ENCODE measurements at regions not wholly inside any gene's neighbourhood (a gene's known extent, or its start where the extent isn't known, plus 50 kb on each side); places are given as distances from the start of the nearest gene placed in this dataset.

DNA sequence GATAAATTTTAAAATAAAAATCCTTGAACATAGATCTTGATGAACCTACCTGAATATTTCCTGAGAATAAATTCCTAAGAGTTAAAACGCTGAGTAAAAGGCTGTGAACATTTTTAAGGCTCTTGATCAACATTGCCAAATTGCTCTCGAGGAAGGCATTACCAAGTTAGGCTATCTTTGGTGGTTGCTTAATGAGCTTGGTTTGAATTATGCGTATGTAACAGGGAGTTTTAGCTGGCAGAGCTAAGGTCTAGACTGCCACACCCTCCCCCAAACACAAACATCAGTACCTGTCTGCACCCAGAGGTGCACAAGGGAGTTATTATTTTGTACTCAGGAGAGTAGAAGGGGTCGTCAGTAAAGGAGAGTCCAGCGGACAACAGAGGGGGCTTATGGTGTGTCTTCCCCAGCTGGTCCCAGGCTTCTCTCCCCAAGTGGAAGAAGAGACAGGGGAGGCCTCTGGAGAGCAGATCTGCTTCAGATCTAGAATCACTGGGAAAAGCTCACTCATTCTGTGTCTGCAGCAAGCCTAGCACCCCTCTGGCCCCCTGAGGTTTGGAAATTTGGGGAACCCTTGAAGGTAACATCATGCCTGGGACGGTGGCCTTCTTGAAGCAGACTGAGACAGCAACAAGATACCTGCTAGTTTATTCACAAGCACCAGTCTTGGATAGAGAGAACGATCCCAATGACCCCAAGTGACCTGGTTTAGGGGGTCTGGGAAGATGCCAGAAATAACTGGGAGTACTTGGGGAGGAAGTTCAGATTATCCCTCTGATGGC lies 197.2 kb upstream of the ID2 start:
- ChIA-PET POLR2A (no interaction called here), CTCF (interaction anchor here (1.0 to 1.6 kb wide), 3 partner anchors 9 to 1058 kb away, joined by 3 to 5 read pairs (median 3); no protein-coding TSS in a partner anchor)
- TF ChIP-seq, protein P1, sequence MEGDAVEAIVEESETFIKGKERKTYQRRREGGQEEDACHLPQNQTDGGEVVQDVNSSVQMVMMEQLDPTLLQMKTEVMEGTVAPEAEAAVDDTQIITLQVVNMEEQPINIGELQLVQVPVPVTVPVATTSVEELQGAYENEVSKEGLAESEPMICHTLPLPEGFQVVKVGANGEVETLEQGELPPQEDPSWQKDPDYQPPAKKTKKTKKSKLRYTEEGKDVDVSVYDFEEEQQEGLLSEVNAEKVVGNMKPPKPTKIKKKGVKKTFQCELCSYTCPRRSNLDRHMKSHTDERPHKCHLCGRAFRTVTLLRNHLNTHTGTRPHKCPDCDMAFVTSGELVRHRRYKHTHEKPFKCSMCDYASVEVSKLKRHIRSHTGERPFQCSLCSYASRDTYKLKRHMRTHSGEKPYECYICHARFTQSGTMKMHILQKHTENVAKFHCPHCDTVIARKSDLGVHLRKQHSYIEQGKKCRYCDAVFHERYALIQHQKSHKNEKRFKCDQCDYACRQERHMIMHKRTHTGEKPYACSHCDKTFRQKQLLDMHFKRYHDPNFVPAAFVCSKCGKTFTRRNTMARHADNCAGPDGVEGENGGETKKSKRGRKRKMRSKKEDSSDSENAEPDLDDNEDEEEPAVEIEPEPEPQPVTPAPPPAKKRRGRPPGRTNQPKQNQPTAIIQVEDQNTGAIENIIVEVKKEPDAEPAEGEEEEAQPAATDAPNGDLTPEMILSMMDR (IDR thresholded peaks at IDR 0.05; ENCODE audit: control extremely low read depth, extremely low read depth, low read depth, missing control alignments) = no peak
- DNase-seq (ENCODE audit: extremely low spot score) = no peak

- CTCF ChIA-PET = interaction anchor here (1.3 to 1.6 kb wide), 2 partner anchors 8 to 1059 kb away, joined by 3 to 5 read pairs; no protein-coding TSS in a partner anchor
- POLR2A ChIA-PET = no interaction called here
These were observed 196.1 kb upstream of the ID2 start for GRCh38 chr2:8485736-8486135.

DNA sequence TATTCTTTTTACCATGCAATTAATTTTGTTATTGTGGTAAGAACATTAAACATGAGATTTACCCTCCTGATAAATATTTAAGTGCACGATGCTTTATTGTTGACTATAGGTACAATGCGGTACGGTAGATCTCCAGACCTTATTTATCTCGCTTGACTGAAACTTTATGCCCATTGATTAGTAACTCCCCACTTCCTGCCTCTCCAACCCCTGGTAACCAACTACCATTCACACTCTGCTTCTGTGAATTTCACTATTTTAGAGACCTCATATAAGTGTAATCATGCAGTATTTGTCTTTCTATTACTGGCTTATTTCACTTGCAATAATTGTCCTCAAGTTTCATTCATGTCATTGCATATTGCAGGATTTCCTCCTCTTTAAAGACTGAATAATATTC lies 195.7 kb upstream of the ID2 start:
- no peak for DNase-seq (ENCODE audit: extremely low spot score)
- POLR2A ChIA-PET = no interaction called here
- CTCF ChIA-PET = no interaction called here
- TF ChIP-seq, protein P1 (IDR thresholded peaks at IDR 0.05; ENCODE audit: control extremely low read depth, extremely low read depth, low read depth, missing control alignments) = no peak

More at GRCh38 chr2:8485736-8486135, 196.1 kb upstream of the ID2 start:
- DNase-seq (ENCODE audit: extremely low spot score) = no peak
- TF ChIP-seq, protein P1 (IDR thresholded peaks at IDR 0.05; ENCODE audit: control extremely low read depth, extremely low read depth, low read depth, missing control alignments) = no peak

DNA sequence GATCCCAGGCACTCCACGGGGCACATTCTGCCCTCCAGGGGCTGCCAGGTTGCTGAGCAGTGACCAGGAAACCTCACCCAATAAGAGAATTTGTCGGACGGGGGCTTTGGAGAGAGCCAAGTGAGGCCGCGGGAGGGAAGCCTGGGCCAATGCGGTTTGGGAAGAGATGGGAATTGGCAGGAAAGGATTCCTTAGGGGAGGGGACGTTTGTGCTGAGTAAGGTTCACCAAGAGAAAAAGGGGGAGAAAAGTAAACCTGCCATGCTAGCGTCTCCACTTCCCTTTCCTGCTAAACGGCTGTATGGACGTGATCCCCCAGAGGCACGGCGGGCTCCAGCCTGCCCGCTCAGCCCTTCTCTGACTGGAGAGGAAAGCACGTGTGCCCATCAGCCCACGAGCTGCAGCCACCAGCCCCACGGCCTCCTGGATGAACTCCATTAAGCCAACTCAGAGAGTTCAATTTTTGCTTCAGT lies 194.4 kb upstream of the ID2 start:
- TF ChIP-seq, protein P1 (IDR thresholded peaks at IDR 0.05; ENCODE audit: control extremely low read depth, extremely low read depth, low read depth, missing control alignments) = no peak
- DNase-seq (ENCODE audit: extremely low spot score) = no peak
- CTCF ChIA-PET = no interaction called here
- POLR2A ChIA-PET = no interaction called here

GRCh38 chr2:8488001-8488738 lies 193.7 kb upstream of the ID2 start:
- POLR2A ChIA-PET = no interaction called here
- DNase-seq (ENCODE audit: extremely low spot score) = peak; percentile 80
- CTCF ChIA-PET = interaction anchor here (1.1 to 1.8 kb wide), 5 partner anchors 10 to 394 kb away, joined by 3 to 6 read pairs (median 3); no protein-coding TSS in a partner anchor
- TF ChIP-seq, protein P1 (IDR thresholded peaks at IDR 0.05; ENCODE audit: control extremely low read depth, extremely low read depth, low read depth, missing control alignments) = no peak

DNA sequence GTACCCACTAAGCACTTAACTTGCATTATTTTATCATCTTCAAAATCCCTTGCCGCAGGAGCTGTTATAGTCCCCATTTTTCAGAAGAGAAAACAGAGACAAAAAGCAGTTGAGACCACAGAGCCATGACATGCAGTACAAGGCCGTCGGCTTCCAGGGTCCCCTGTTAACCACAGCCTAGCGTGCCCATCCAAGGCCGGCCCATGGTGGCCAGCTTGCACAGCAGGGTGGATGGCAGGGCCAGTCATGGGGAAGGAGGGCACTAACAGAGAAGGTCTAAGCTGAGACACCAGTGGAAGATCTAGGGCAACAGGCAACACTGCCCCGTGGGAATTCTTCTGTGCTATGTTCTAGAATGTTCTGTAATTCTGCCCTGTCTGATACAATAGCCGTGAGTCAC lies 192.6 kb upstream of the ID2 start:
- CTCF ChIA-PET = interaction anchor here (1.1 to 1.8 kb wide), 6 partner anchors 11 to 395 kb away, joined by 3 to 6 read pairs (median 3); no protein-coding TSS in a partner anchor
- POLR2A ChIA-PET = no interaction called here
- no peak for DNase-seq (ENCODE audit: extremely low spot score)
- TF ChIP-seq, protein P1 (IDR thresholded peaks at IDR 0.05; ENCODE audit: control extremely low read depth, extremely low read depth, low read depth, missing control alignments) = no peak
